Left lung (tissue), 4 donors: ENCODE measurements at regions not wholly inside any gene's neighbourhood (a gene's known extent, or its start where the extent isn't known, plus 50 kb on each side); places are given as distances from the start of the nearest gene placed in this dataset.

ENCODE experiments used
- ATAC-seq: fragments of 200-7000 bp; cut with Tn5 transposase; one replicate; pipeline ENCODE4 v1.9.1; 2020; ENCODE audit warnings: moderate library complexity
- DNase-seq, 4 donors: peaks; one replicate each; pipeline ENCODE4 v3.0.0-alpha.2; 2013 to 2020
- H3K27ac ChIP-seq, 2 donors: fragments of 200-600 bp; sonication (generic) in 1 of 2; one replicate each; pipeline versions ENCODE4 v1.5.0 to v1.8.0; 2020 to 2021
- H3K27me3 ChIP-seq, 2 donors: fragments of 200-600 bp; sonication (generic) in 1 of 2; one replicate each; pipeline versions ENCODE4 v1.5.0 to v1.8.0; 2020 to 2021
- H3K36me3 ChIP-seq, 2 donors: fragments of 200-600 bp; sonication (generic) in 1 of 2; one replicate each; pipeline versions ENCODE4 v1.5.0 to v1.8.0; 2020 to 2021
- H3K4me1 ChIP-seq, 2 donors: fragments of 200-600 bp; one replicate each; pipeline ENCODE4 v1.8.0; 2021
- H3K4me3 ChIP-seq, 2 donors: fragments of 200-600 bp; sonication (generic) in 1 of 2; one replicate each; pipeline versions ENCODE4 v1.5.0 to v1.8.0; 2020 to 2021; ENCODE audit warnings: mild to moderate bottlenecking in 1 of 2
- H3K9me3 ChIP-seq, 2 donors: fragments of 200-600 bp; sonication (generic) in 1 of 2; one replicate each; pipeline versions ENCODE4 v1.5.0 to v1.8.0; 2020 to 2021
- intact Hi-C, 2 donors: fragments of 100-400 bp; cut with DNase I; formaldehyde crosslinking; loops; one replicate each; pipeline versions ENCODE4 v1.11.2 to v1.14.2; 2022
- TF ChIP-seq, protein P1 (sequence below), 2 donors: fragments of 200-600 bp; sonication (generic) in 1 of 2; IDR thresholded peaks; one replicate each; pipeline versions ENCODE4 v1.5.0 to v1.8.0; 2021; ENCODE audit warnings: antibody characterized with exemption in 2 of 2
- donor health status: DM: no; HTN: yes; CAD: no.
- donor health status: DM: no; HTN: no; CAD: no.

DNA sequence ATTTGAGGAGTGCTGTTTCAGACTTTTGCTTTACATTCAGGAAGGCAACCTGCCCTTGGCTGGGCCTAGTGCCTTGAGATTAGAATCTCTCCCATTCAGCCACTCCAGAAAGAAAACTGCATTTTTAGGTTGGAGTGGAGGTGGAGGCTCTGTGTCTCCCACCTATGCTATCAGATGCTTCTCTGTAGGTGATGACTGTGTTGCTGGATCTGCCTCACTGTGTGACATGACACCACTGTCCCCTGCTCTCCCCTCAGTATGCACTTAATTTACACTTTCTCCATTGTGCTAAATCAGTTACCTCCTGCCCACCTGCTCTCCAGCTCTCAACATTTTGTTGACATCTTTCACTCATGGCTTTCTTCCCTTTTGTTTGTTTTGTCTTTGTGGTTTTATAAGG is 265.8 kb downstream of the TENT4A start:
- intact Hi-C loops = no loop called here
- DNase-seq (no peak), ATAC-seq (no peak)
- no peaks in the 10 kb centered on the region for H3K36me3 ChIP-seq
- H3K27ac ChIP-seq = no peak overlapping the region
- no peak overlapping the region for H3K4me3 ChIP-seq
- TF ChIP-seq, protein P1, sequence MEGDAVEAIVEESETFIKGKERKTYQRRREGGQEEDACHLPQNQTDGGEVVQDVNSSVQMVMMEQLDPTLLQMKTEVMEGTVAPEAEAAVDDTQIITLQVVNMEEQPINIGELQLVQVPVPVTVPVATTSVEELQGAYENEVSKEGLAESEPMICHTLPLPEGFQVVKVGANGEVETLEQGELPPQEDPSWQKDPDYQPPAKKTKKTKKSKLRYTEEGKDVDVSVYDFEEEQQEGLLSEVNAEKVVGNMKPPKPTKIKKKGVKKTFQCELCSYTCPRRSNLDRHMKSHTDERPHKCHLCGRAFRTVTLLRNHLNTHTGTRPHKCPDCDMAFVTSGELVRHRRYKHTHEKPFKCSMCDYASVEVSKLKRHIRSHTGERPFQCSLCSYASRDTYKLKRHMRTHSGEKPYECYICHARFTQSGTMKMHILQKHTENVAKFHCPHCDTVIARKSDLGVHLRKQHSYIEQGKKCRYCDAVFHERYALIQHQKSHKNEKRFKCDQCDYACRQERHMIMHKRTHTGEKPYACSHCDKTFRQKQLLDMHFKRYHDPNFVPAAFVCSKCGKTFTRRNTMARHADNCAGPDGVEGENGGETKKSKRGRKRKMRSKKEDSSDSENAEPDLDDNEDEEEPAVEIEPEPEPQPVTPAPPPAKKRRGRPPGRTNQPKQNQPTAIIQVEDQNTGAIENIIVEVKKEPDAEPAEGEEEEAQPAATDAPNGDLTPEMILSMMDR (IDR thresholded peaks at IDR 0.05) = no peak
- no peaks in the 10 kb centered on the region for H3K9me3 ChIP-seq
- no peaks in the 10 kb centered on the region for H3K4me1 ChIP-seq
- H3K27me3 ChIP-seq = no peaks in the 10 kb centered on the region

GRCh38 chr5:6989230-6989629 is 276.0 kb downstream of the TENT4A start:
- TF ChIP-seq, protein P1 (IDR thresholded peaks at IDR 0.05) = no peak
- intact Hi-C loops = no loop called here

DNA sequence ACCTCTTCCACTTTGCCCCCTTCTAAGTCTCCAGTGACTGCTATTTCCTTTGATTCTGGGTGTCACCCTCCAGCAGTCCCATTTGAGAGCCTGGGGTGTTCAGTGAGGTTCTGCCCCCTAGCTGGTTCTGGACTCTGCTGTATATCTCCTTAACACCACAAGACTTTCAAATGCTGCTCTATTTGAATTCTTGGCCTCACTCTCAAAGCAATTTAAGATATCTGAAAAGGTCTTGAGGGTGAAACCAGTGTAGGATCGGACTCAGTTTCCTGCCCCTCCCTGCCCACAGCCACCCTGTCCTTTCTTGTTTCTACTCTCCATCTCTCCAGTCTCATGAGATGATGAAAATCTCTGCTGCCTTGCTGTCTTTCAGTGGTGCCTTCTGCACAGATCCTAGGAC is 280.9 kb downstream of the TENT4A start:
- intact Hi-C loops = no loop called here
- ATAC-seq (no peak), DNase-seq (no peak)
- Histone ChIP-seq H3K36me3 (no peaks in the 10 kb centered on the region), H3K4me3 (no peak overlapping the region), H3K27me3 (no peaks in the 10 kb centered on the region), H3K9me3 (peaks cover 0 to 9% of the 10 kb centered on the region in 2 donors), H3K27ac (no peak overlapping the region), H3K4me1 (no peaks in the 10 kb centered on the region)
- TF ChIP-seq, protein P1 (IDR thresholded peaks at IDR 0.05) = no peak

More at GRCh38 chr5:6989230-6989629, 276.0 kb downstream of the TENT4A start:
- Histone ChIP-seq H3K9me3 (no peaks in the 10 kb centered on the region), H3K36me3 (no peaks in the 10 kb centered on the region), H3K27ac (no peak overlapping the region), H3K4me3 (no peak overlapping the region), H3K27me3 (no peaks in the 10 kb centered on the region), H3K4me1 (no peaks in the 10 kb centered on the region)
- ATAC-seq (no peak), DNase-seq (no peak)

DNA sequence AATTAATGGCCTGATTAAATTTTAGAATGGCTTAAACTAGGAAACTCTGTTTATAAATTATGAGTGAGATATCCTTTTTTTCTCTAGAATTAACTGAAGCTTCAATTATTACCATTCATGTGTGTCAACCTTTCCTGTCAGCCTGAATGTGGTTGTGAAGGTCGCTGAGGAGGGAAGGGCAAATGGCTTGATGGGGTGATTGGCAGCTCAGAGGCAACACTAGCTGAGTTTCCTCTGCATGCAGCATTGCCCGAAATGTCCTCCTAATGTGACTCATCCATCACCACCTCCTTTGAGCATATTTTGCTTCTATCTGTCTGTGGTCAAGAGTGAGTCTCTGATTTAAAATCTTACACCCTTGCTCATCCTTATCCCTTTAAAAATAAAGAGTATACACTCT is 281.9 kb downstream of the TENT4A start:
- no peaks in the 10 kb centered on the region for H3K36me3 ChIP-seq
- H3K27ac ChIP-seq = no peak overlapping the region
- no peak for ATAC-seq
- no peaks in the 10 kb centered on the region for H3K4me1 ChIP-seq
- peaks cover 0 to 12% of the 10 kb centered on the region in 2 donors for H3K9me3 ChIP-seq
- intact Hi-C loops = no loop called here
- no peak overlapping the region for H3K4me3 ChIP-seq
- TF ChIP-seq, protein P1 (IDR thresholded peaks at IDR 0.05) = no peak
- H3K27me3 ChIP-seq = no peaks in the 10 kb centered on the region
- no peak for DNase-seq

DNA sequence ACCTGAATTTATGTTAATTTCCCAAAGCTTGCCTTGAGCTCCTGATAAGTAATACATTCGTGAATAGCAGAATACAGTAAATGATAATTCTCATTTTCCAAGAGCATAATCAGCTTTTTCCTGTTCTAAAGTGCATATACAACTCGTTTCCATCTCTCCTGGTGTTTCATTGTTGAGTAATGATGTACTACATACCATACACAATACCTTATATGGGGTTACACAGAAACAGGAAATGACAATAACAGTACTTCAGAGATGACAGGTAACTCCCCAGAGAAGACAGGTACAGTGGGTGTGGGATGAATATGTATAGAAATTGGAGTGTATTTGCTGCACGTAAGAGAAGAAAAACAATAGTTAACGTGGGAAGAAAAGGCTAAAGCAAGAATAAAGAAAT is 287.1 kb downstream of the TENT4A start:
- DNase-seq = no peak
- intact Hi-C loops = no loop called here
- peaks cover 0 to 12% of the 10 kb centered on the region in 2 donors for H3K9me3 ChIP-seq

More for the DNA sequence above, 287.1 kb downstream of the TENT4A start:
- H3K4me1 ChIP-seq = no peaks in the 10 kb centered on the region
- no peak overlapping the region for H3K27ac ChIP-seq
- ATAC-seq = no peak
- no peaks in the 10 kb centered on the region for H3K36me3 ChIP-seq
- H3K27me3 ChIP-seq = no peaks in the 10 kb centered on the region
- no peak overlapping the region for H3K4me3 ChIP-seq
- TF ChIP-seq, protein P1 (IDR thresholded peaks at IDR 0.05) = no peak
